Neural cell (in vitro differentiated cells): ENCODE measurements at regions not wholly inside any gene's neighbourhood (a gene's known extent, or its start where the extent isn't known, plus 50 kb on each side); places are given as distances from the start of the nearest gene placed in this dataset.

Experiments
- EP300 ChIP-seq: fragments of 450-650 bp; conservative IDR thresholded peaks from 2 replicates; pipeline ENCODE4 v1.6.1; 2014; ENCODE audit warnings: antibody characterized with exemption, mild to moderate bottlenecking, moderate library complexity; ENCODE audit not compliant: poor library complexity, severe bottlenecking
- EZH2 ChIP-seq: fragments of 200-600, 300-800 bp; shearing (Covaris generic), sonication (generic); IDR thresholded peaks from 2 replicates; pipeline ENCODE4 v1.6.1; 2014; ENCODE audit warnings: antibody characterized with exemption, low read length, borderline replicate concordance, mild to moderate bottlenecking; ENCODE audit not compliant: insufficient read depth, poor library complexity, severe bottlenecking
- MXI1 ChIP-seq: fragments of 450-650 bp; conservative IDR thresholded peaks from 2 replicates; pipeline ENCODE4 v1.6.1; 2014; ENCODE audit warnings: antibody characterized with exemption, mild to moderate bottlenecking; ENCODE audit not compliant: poor library complexity, severe bottlenecking
- POLR2AphosphoS5 ChIP-seq: IDR thresholded peaks from 2 replicates; pipeline ENCODE4 v1.6.1; 2012
- SMC3 ChIP-seq: fragments of 450-650 bp; conservative IDR thresholded peaks from 2 replicates; pipeline ENCODE4 v1.6.1; 2014; ENCODE audit warnings: antibody characterized with exemption, mild to moderate bottlenecking, moderate library complexity; ENCODE audit not compliant: poor library complexity
- TAF1 ChIP-seq: IDR thresholded peaks from 2 replicates; pipeline ENCODE4 v1.6.1; 2012; ENCODE audit warnings: low read depth
- TF ChIP-seq, protein P1 (sequence below): fragments of 450-650 bp; IDR thresholded peaks from 2 replicates; pipeline ENCODE4 v1.5.1; 2014; ENCODE audit warnings: antibody characterized with exemption, mild to moderate bottlenecking, moderate library complexity; ENCODE audit not compliant: poor library complexity, severe bottlenecking

DNA sequence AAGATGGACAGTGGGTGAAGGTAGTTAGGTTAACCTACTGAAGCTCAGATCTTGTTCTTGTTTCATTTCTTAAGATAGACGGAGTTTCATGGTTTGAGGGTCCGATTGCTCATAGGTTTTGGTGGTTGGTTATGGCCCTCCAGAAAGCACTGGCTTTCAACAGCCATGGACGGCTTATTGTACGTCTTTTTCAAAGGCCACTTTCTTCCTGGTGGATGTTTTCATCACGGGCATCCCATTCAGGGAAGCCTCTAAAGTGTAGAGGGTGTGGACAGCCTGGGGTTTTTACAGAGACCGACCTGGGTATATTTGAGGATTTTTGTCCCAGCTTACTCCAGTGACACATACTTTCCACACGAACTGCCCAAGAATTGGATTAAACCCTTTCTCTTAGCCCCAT is 132.7 kb upstream of the ONECUT1 start:
- TF ChIP-seq, protein P1, sequence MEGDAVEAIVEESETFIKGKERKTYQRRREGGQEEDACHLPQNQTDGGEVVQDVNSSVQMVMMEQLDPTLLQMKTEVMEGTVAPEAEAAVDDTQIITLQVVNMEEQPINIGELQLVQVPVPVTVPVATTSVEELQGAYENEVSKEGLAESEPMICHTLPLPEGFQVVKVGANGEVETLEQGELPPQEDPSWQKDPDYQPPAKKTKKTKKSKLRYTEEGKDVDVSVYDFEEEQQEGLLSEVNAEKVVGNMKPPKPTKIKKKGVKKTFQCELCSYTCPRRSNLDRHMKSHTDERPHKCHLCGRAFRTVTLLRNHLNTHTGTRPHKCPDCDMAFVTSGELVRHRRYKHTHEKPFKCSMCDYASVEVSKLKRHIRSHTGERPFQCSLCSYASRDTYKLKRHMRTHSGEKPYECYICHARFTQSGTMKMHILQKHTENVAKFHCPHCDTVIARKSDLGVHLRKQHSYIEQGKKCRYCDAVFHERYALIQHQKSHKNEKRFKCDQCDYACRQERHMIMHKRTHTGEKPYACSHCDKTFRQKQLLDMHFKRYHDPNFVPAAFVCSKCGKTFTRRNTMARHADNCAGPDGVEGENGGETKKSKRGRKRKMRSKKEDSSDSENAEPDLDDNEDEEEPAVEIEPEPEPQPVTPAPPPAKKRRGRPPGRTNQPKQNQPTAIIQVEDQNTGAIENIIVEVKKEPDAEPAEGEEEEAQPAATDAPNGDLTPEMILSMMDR = no peak
- TF ChIP-seq POLR2AphosphoS5 (no peak), MXI1 (no peak), EZH2 (no peak), SMC3 (no peak), EP300 (no peak), TAF1 (no peak)
